Occipital lobe (tissue), 1 donor: ENCODE measurements at regions not wholly inside any gene's neighbourhood (a gene's known extent, or its start where the extent isn't known, plus 50 kb on each side); places are given as distances from the start of the nearest gene placed in this dataset.

Experiments used
- DNase-seq: peaks from one replicate; lab custom pipeline; 2025; lab: John Stamatoyannopoulos, UW

DNA sequence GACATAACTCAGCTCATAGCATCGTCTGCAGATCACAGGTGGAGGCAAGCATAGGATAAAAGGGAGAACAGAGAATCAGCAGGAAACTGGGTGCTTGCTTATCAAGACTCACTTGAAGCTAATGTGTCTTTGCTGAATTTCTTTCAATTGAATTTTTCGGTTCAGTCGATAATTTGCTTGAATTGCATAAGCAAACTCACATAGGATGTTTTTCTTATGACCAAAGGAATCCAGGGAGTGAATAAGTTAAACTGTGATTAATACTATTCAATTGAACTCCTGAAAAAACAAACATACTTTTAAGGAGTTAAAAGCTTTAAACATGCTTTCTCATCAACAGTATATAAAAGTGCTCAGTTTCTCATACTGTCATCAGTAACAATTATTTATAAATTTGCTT is 707.1 kb upstream of the ACVR2A start:
- DNase-seq: no peak

DNA sequence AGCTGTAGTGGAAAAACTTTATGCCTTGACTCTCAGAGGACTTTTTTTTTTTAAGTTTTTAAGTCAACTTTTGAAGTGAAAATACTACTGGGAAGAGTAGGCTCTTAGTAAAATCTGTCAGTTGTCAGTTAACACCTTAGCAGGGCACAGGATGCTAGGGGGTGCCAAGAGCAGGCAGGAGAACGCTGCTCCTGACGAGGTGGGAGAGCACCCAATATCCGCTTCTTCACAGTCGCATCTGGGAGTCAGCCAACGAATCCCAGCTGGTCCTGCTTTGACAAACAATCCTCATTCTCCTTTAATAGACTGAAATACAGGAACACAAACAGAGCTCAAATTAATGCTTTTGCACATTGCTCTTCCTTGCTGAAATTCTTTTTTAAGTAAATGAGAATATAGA is 709.5 kb upstream of the ACVR2A start:
- DNase-seq: no peak

- DNase-seq: no peak
These were observed 711.4 kb upstream of the ACVR2A start for GRCh38 chr2:147133286-147133908.

- no peak for DNase-seq
These were observed 719.7 kb upstream of the ACVR2A start for GRCh38 chr2:147125145-147125544.

- no peak for DNase-seq
These were observed 721.9 kb upstream of the ACVR2A start for GRCh38 chr2:147122944-147123343.

DNA sequence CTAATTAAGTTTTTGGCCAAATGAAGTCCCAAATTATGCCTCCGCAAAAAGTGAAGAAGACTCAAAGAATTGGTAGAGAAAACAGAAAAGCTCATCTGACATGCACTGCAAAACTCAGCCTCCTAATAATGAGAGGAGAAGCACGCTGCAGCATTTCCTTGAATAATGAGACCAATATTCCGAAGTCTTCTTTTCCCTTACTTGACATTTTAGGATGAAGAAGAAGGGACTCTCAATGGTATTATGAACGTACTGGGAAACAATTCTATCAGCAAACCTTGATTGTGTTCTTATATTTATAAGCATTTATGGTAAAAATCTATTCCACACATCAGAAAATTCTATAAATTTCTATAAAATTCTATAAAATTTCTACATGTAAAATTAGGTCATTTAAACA is 733.9 kb upstream of the ACVR2A start:
- DNase-seq: no peak

GRCh38 chr2:147110317-147110716 is 734.5 kb upstream of the ACVR2A start:
- no peak for DNase-seq

DNA sequence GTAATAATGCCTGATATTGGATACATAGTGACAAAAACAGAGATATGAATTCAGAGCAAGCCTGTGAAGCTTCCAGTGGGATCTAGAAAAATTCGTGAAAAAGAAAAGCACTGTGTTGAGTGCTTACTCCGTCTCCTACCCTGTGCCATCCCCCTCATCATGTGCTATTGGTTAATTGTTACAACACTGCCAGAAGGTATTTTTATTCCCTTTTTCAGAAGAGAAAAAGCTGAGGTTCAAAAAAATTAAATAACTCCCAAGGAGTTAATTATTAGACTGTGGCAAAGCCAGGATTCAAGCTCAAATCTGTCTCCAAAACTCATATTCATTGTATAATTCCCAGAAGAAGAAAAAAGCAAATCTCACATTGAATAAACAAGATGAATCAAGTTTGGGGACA is 735.5 kb upstream of the ACVR2A start:
- DNase-seq: no peak

- no peak for DNase-seq
These were observed 736.3 kb upstream of the ACVR2A start for GRCh38 chr2:147108548-147108947.

- no peak for DNase-seq
These were observed 742.7 kb upstream of the ACVR2A start for GRCh38 chr2:147101941-147102790.

- no peak for DNase-seq
These were observed 744.3 kb upstream of the ACVR2A start for GRCh38 chr2:147100406-147101035.

DNA sequence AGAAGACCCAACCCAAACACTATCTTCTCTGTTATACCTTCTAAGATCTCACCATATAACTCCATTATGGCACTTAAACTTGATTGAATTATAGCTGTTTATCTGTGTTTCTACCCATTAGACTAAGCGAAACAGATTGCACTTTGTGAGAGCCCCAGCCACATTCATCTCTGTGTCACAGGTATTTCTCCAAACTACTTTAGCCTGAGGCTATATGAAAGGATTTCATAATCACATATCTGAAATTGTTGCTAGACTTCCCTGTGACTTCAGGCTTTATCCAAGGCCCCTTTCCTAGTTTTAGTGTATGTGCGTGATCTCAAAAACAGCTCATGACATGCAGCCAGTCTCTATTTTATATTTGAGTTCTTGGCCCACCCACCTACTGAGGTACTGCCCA is 745.0 kb upstream of the ACVR2A start:
- no peak for DNase-seq

DNA sequence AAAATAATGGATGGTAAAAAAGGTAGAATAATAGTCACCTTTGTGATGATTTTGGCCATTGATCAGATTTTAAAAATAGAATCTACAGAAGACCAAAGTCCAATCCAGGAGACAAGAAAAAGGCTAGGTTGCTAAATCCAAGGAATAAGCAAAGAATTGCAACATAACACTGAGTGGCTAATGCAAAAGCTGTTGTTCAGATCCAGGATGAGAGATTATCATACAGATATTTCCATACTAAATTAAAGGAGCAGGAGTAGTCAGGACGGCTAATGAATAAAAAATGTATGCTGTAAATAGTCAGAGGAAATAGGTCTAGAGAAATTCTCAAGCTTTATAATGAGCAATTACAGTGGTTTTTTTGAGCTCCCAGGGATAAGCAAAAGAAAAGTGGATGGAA is 745.9 kb upstream of the ACVR2A start:
- no peak for DNase-seq

DNA sequence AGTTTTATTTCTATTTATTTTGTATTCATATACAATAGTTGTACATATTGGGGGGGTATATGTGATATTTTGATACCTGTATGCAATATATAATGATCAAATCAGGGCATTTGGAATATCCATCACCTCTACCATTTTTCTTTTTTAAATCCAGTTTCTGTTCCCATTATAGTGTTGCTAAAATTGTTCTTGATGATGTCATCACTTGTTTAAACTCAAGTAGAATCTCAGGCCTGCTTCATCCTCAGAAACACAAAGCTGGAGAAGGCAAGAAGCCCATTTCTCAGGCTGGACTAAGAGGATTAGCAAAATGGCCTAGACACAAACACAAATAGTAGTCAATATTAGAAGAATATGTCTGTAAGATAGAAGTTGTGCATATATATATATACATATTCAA is 747.1 kb upstream of the ACVR2A start:
- no peak for DNase-seq

DNA sequence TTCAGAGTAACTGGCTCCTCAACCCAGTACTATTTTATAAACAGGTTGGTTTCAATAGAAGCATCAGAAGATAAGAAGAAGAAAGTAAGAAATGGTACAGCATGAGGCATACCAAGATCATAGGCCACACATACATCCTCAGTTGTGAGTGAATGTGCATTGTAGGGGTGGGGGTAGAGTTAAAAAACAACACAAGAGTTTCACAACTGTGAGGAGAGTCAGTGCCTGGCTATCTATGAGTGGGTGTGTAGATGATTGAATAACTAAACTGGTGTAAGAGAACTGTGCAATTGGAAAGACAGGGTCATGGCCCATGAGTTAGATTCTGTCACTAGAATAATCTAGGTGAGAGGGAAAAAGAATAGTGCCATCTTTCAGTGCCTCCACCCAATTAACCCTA is 748.2 kb upstream of the ACVR2A start:
- no peak for DNase-seq

DNA sequence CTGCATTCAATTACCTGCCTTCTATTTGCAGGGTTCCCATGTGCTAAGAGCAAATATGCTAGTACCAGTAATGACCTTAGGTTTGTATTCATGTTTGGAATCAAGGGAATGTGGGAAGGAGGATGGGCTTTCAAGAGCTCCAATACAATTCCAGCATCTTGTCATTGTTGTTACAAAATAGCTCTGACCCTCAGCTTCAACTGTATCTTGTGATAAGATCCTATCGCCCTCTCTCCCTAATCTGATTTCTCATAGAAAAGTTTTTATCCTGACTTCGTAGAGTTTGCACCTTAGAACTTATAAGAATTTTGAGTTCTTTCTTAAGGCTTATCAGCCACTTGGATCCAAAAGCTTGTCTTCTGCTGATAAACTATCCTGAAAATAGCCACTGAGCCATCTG is 749.5 kb upstream of the ACVR2A start:
- no peak for DNase-seq

DNA sequence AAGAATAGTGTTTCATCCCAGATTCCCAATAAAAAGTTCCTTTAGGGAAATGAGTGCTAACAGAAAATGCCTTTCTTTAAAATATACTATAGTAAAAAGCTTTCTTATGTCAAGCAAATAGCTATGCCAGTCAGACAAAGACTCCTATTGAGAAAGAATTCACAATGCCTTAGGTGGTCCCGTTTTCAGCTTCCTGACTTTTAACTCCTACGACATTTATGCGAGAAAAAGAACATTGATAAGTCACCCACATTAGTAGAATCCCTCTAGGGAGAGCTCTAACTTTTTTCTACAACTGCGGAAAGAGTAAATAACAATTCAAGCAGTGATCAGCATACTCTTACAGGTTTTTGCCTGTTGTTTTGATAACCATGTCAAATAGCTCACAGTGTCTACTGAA is 750.8 kb upstream of the ACVR2A start:
- no peak for DNase-seq

GRCh38 chr2:147092266-147092665 is 752.6 kb upstream of the ACVR2A start:
- DNase-seq: no peak

DNA sequence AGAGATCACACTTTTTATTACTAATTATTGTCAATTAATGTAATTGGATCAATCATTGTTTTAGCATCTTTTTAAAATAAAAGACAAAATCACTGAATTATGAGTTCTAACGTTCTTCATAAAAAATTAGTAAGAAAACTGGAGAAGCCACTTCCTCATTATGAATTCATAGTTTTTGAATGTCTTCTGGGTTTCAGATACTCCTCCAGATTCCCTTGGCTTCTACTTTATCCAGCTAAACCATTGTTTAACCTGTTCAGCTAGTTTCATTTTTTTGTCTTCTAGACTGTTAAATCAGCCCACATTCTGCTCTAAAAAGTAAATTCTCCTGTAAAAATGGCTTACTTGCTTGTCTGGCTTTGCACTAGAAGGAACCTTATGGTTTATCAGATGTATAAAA is 753.4 kb upstream of the ACVR2A start:
- DNase-seq: no peak

DNA sequence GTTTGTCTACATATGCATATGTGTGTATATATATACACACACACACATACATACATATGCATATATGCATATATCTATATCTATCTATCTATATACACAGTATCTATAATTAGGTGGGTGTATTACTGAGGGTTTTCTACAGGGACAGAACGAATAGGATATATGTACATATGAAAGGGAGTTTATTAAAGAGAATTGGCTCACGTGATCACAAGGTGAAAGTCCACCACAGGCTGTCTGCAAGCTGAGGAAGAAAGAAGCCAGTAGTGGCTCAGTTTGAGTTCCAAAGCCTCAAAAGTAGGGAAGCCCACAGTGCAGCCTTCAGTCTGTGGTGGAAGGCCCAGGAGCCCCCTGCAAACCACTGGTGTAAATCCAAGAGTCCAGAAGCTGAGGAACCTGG is 756.0 kb upstream of the ACVR2A start:
- no peak for DNase-seq

- no peak for DNase-seq
These were observed 758.1 kb upstream of the ACVR2A start for GRCh38 chr2:147086715-147087114.

DNA sequence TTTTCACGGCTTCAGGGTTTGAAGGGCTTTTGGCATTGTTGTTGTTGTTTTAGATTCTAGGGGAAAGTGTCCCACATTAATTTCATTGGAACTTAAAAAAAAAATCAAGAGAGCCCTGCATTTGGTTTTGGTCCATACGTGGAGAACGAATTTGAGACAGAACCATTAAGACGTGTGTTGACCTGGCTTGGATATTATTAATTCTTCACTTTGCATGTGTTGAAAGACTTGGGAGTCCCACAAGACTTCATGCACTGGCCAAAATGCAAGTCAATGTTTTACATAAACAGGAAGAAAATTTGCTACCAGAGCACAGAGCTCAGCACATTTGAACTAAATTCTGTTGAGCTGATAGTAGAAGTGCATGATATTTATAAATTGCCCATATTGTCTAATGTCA is 761.2 kb upstream of the ACVR2A start:
- no peak for DNase-seq
